T-helper 17 cell (primary cell): ENCODE measurements at regions not wholly inside any gene's neighbourhood (a gene's known extent, or its start where the extent isn't known, plus 50 kb on each side); places are given as distances from the start of the nearest gene placed in this dataset.

Experiments used
- ATAC-seq: fragments of 150-1000 bp; cut with Tn5 transposase; 2 replicates; pipeline ENCODE4 v1.10.0; 2021; ENCODE audit warnings: mild to moderate bottlenecking, moderate library complexity
- DNase-seq, 3 donors: peaks; one replicate each; pipeline versions ENCODE4 v3.0.0 to v3.0.0-alpha.2; 2020 to 2021
- H3K9me3 ChIP-seq: one replicate; pipeline ENCODE4 v1.7.0; 2013; ENCODE audit warnings: low read length, mild to moderate bottlenecking; ENCODE audit not compliant: control insufficient read depth, poor library complexity, severe bottlenecking
- H3K27ac Mint-ChIP-seq: one replicate; pipeline ENCODE4 v1.8.0; 2022; ENCODE audit warnings: mild to moderate bottlenecking, moderate library complexity, mixed read lengths
- H3K27me3 Mint-ChIP-seq: one replicate; pipeline ENCODE4 v1.8.0; 2022; ENCODE audit warnings: mixed read lengths
- H3K36me3 Mint-ChIP-seq: one replicate; pipeline ENCODE4 v1.8.0; 2022; ENCODE audit warnings: low read depth, mixed read lengths
- H3K4me1 Mint-ChIP-seq: one replicate; pipeline ENCODE4 v1.8.0; 2022; ENCODE audit warnings: mild to moderate bottlenecking, mixed read lengths
- H3K4me3 Mint-ChIP-seq: one replicate; pipeline ENCODE4 v1.8.0; 2022; ENCODE audit warnings: mild to moderate bottlenecking, moderate library complexity, mixed read lengths

DNA sequence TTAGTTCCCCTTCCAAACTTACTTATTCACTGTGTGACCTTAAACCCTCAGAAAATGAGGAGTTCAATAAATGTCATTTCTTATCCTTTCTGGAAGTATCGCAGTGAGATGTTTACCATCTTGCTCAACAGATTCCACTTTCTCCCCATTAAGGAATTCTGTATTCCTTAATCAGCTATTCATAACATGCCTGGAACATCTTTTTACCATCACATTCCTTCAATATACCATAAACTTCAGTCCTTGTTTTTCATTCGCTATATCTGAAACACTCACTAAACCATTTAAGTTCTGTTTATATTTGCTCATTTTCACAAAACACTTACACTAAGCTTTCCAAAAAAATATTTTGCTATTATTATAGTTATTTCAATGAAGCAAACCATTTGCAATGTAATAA is 1158.6 kb downstream of the CDH12 start:
- no peaks in the 10 kb centered on the region for H3K9me3 ChIP-seq
- no peaks in the 10 kb centered on the region for H3K27me3 Mint-ChIP-seq
- H3K4me1 Mint-ChIP-seq = no peaks in the 10 kb centered on the region
- H3K27ac Mint-ChIP-seq = no peak overlapping the region
- no peaks in the 10 kb centered on the region for H3K36me3 Mint-ChIP-seq
- no peak for DNase-seq
- ATAC-seq = no peak
- H3K4me3 Mint-ChIP-seq = no peak overlapping the region

DNA sequence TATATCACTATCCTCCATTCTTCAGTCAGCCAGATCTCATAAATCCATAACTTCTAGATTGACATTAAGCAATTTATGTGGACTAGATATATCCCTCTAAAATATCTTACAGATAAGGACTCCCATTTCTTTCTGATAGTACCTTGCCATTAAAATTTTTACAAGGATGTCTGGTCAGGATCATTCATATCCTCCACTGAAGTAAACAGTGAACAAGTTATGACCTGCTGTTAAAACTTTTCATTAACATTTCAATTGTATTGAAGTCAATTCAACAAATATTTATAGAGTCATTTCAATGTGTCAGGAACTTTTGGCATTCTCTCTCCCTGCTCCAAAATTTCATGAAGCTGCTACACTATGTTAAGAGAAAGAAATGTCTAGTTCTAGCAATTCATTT is 1159.6 kb downstream of the CDH12 start:
- H3K9me3 ChIP-seq = no peaks in the 10 kb centered on the region
- Mint-ChIP-seq H3K27ac (no peak overlapping the region), H3K27me3 (no peaks in the 10 kb centered on the region), H3K4me3 (no peak overlapping the region), H3K36me3 (no peaks in the 10 kb centered on the region), H3K4me1 (no peaks in the 10 kb centered on the region)
- ATAC-seq = no peak
- DNase-seq = no peak

DNA sequence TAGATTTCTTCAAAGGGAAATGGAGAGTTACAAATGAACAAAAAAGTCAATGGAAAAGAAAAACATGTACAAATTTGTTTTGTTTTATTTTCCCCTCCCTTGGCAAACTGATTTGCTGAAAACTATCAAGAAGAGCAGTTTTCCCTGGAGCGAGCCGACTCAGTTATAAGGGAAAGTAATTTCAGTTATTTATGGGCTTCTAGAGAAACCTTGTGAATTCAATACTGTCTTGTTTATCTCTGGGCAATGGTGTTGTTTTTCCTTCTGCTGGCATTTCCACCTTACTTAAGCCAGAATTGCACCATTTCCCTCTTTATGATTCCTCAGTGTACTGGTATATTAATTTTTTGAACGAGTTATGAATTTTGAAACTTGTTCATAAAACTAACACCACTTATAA is 1163.6 kb downstream of the CDH12 start:
- Mint-ChIP-seq H3K36me3 (no peaks in the 10 kb centered on the region), H3K27ac (no peak overlapping the region), H3K27me3 (no peaks in the 10 kb centered on the region), H3K4me1 (no peaks in the 10 kb centered on the region), H3K4me3 (no peak overlapping the region)
- DNase-seq = no peak
- ATAC-seq = no peak
- no peaks in the 10 kb centered on the region for H3K9me3 ChIP-seq

DNA sequence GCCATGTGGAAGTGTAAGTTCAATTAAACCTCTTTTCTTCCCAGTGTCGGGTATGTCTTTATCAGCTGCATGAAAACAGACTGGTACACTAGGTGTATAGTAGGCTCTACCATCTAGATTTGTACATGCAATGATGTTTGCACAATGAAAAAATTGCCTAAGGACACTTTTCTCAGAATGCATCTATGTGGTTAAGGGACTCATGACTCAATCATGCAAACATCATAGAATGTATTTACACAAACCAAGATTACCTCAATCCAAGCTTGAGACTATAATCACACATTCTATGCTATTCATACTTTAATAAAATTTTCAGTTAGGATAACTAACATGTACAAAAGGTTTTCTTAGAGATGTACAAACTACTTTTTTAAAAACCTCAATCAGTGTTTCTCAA is 1164.5 kb downstream of the CDH12 start:
- no peak overlapping the region for H3K4me3 Mint-ChIP-seq
- H3K4me1 Mint-ChIP-seq = no peaks in the 10 kb centered on the region
- no peak for DNase-seq
- no peak overlapping the region for H3K27ac Mint-ChIP-seq
- H3K27me3 Mint-ChIP-seq = no peaks in the 10 kb centered on the region
- no peaks in the 10 kb centered on the region for H3K9me3 ChIP-seq
- H3K36me3 Mint-ChIP-seq = no peaks in the 10 kb centered on the region
- ATAC-seq = no peak

DNA sequence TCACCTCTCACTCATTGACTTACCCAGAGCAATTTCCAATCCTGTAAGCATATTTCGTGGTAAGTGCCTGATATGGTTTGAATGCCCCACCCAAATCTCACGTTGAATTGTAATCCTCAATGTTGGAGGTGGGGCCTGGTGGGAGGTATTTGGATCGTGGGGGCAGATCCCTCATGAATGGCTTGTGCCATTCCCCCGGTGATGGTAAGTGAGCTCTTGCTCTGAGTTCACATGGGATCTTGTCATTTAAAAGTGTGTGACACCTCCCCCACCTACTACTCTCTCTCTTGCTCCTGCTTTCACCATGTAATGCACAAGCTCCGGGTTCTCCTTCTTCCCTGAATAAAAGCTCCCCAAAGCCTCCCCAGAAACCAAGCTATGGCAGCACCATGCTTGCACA is 1165.5 kb downstream of the CDH12 start:
- Mint-ChIP-seq H3K4me1 (no peaks in the 10 kb centered on the region), H3K4me3 (no peak overlapping the region), H3K27me3 (no peaks in the 10 kb centered on the region), H3K27ac (no peak overlapping the region), H3K36me3 (no peaks in the 10 kb centered on the region)
- DNase-seq (no peak), ATAC-seq (no peak)
- no peaks in the 10 kb centered on the region for H3K9me3 ChIP-seq

DNA sequence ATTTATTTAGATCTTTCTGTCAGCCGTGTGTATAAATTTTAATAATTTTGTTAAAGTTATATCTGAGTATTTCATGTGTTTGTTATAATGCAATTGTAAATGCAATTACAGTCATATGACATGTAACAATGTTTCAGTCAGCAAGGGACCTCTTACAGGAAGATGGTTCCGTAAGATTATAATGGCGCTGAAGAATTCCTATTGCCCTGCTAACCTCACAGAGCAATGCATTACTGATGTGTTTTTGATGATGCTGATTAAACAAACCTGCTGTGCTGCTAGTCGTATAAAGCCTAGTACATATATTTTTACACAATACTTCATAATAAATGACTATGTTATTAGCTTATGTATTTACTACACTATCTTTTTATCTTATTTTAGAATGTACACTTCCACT is 1166.4 kb downstream of the CDH12 start:
- ATAC-seq (no peak), DNase-seq (no peak)
- H3K27me3 Mint-ChIP-seq = no peaks in the 10 kb centered on the region
- no peak overlapping the region for H3K27ac Mint-ChIP-seq
- H3K36me3 Mint-ChIP-seq = no peaks in the 10 kb centered on the region
- no peak overlapping the region for H3K4me3 Mint-ChIP-seq
- H3K4me1 Mint-ChIP-seq = no peaks in the 10 kb centered on the region
- no peaks in the 10 kb centered on the region for H3K9me3 ChIP-seq

DNA sequence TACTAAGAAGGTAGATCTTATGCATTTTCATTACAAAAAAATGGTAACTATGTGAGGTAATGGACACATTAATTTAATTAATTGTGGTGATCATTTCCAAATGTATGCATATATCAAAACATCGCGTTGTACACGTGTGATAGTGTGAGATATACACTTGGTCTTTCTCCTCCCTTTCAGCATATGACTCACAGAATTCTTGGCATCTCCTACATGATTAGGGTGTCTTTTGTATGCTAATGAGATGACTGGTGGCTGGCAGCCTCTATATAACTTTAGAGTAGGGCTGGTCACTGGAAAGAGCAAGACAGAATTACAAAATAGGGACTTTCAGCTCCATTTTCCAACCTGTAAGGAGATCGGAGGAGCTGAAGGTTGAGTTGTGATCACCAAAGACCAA is 1167.6 kb downstream of the CDH12 start:
- ATAC-seq (no peak), DNase-seq (no peak)
- no peaks in the 10 kb centered on the region for H3K27me3 Mint-ChIP-seq
- no peak overlapping the region for H3K27ac Mint-ChIP-seq
- H3K4me3 Mint-ChIP-seq = no peak overlapping the region
- no peaks in the 10 kb centered on the region for H3K9me3 ChIP-seq
- H3K4me1 Mint-ChIP-seq = no peaks in the 10 kb centered on the region
- H3K36me3 Mint-ChIP-seq = no peaks in the 10 kb centered on the region

DNA sequence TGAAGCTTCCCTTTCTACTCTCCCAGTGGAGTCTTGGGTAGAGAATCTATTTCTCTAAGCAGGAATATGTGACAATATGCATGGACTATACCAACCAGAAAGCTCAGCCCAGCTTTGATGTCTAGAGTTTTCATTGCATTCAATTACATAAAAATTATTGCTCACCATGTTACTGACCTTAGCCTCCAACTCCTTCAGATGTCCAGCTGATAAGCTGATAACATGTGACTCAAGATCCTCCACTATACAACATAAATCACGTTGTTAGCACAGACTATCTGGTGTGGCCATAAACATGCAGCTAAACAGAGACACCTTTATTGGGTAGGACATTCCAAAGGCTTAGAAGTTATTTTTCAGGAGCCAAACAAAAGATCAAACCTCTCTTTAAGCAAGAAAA is 1168.2 kb downstream of the CDH12 start:
- no peak for ATAC-seq
- Mint-ChIP-seq H3K27me3 (no peaks in the 10 kb centered on the region), H3K27ac (no peak overlapping the region)

DNA sequence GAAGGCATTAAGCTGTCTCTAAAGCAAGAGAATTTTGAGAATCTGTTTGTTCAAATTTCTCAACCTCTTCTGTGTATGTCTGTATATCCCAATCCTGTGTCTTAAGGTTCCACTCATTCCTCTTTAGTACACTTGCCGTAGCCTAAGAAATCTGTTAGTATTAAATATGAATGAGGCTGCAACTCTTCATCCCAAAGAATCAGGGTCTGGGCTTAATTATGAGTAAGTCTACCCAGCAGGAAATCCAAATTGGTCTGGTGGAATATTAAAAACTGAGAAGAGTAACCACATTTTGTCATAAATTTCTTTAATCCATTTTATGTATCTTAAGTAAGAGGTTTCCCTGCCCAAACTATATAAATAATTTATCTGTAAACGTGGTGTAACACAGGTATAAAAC is 1171.2 kb downstream of the CDH12 start:
- Mint-ChIP-seq H3K4me1 (no peaks in the 10 kb centered on the region), H3K36me3 (no peaks in the 10 kb centered on the region), H3K4me3 (no peak overlapping the region), H3K27ac (no peak overlapping the region), H3K27me3 (no peaks in the 10 kb centered on the region)
- DNase-seq (no peak), ATAC-seq (no peak)
- no peaks in the 10 kb centered on the region for H3K9me3 ChIP-seq

More for the DNA sequence above, 1168.2 kb downstream of the CDH12 start:
- Mint-ChIP-seq H3K4me1 (no peaks in the 10 kb centered on the region), H3K4me3 (no peak overlapping the region), H3K36me3 (no peaks in the 10 kb centered on the region)
- no peaks in the 10 kb centered on the region for H3K9me3 ChIP-seq
- no peak for DNase-seq

DNA sequence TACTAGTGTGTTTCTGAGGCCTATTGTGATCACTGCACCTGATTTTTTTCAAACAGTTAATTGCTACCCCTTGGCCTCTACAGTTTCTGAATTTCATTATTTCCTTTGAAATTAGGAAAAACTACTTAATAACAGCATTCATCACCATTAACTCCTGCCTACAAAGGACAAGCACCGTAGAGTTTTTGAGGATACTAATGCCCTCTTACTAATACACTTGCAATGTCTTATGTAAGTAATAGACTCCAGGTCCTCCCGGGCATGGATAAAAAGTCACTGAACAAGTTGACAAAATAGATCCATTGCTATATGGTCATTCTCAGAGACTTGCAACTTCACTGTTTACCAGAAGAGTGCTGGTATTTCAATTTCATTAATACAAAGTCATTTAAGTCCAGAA is 1172.5 kb downstream of the CDH12 start:
- no peak overlapping the region for H3K27ac Mint-ChIP-seq
- no peaks in the 10 kb centered on the region for H3K4me1 Mint-ChIP-seq
- H3K27me3 Mint-ChIP-seq = no peaks in the 10 kb centered on the region
- H3K36me3 Mint-ChIP-seq = no peaks in the 10 kb centered on the region
- ATAC-seq = no peak
- no peaks in the 10 kb centered on the region for H3K9me3 ChIP-seq
- DNase-seq = no peak
- no peak overlapping the region for H3K4me3 Mint-ChIP-seq

DNA sequence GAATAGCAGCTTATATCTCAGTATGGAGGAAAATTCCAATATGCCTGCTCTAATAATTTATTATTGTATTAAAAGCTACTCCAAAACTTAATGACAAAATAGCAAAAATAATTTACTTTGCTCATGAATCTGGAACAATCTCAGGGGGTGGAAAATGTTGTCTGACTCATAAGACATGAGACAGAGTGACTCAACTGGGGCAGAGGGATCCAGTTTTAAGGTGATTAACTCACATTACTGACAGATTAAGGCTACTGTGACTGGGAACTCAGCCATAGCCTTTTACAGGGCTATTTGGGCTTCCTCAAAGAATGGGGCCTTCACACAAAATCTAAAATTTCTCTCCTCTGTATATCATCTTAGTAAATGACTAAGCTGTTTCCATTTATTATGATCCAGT is 1172.9 kb downstream of the CDH12 start:
- Mint-ChIP-seq H3K4me1 (no peaks in the 10 kb centered on the region), H3K27me3 (no peaks in the 10 kb centered on the region), H3K36me3 (no peaks in the 10 kb centered on the region), H3K4me3 (no peak overlapping the region), H3K27ac (no peak overlapping the region)
- no peak for ATAC-seq
- no peaks in the 10 kb centered on the region for H3K9me3 ChIP-seq
- no peak for DNase-seq

DNA sequence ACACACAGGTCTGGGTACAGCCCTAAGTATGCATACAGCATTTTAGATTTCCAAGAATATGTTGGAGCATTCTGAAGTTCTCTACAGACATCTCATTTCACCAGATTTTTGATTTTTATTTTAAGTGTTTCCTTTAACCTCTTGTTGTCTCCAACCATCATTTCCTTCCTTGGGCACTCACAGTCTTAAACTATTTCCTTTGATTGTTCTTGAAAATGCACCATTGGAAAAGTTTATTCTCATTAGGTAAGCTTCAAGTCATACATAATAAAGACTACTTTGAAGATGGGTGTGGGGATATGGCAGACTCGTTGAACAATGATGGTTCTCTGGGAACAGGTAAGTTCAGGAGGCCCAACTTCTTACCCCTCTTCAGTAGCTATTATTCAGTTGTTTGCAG is 1174.6 kb downstream of the CDH12 start:
- ATAC-seq (no peak), DNase-seq (no peak)
- no peak overlapping the region for H3K27ac Mint-ChIP-seq
- H3K4me1 Mint-ChIP-seq = no peaks in the 10 kb centered on the region
- H3K9me3 ChIP-seq = no peaks in the 10 kb centered on the region
- no peaks in the 10 kb centered on the region for H3K36me3 Mint-ChIP-seq
- H3K4me3 Mint-ChIP-seq = no peak overlapping the region
- no peaks in the 10 kb centered on the region for H3K27me3 Mint-ChIP-seq

DNA sequence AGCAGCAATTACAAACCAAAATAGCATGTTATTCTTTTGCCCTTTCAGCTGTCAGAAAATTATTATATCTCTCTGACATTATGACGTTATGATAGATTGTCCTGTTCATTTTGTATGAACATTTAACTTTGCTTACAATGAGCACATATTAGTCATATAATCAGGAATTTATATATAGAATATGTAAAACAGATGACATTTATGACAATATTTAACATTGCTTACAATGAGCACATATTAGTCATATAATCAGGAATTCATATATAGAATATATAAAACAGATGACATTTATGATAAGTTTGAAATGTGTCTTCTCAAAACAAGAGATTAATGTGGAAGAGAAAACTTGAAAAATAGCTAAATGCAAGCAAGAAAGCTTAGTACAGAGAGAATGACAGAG is 1180.2 kb downstream of the CDH12 start:
- H3K9me3 ChIP-seq = no peaks in the 10 kb centered on the region
- Mint-ChIP-seq H3K4me3 (no peak overlapping the region), H3K27ac (no peak overlapping the region), H3K4me1 (no peaks in the 10 kb centered on the region), H3K27me3 (no peaks in the 10 kb centered on the region), H3K36me3 (no peaks in the 10 kb centered on the region)
- ATAC-seq = no peak
- no peak for DNase-seq

DNA sequence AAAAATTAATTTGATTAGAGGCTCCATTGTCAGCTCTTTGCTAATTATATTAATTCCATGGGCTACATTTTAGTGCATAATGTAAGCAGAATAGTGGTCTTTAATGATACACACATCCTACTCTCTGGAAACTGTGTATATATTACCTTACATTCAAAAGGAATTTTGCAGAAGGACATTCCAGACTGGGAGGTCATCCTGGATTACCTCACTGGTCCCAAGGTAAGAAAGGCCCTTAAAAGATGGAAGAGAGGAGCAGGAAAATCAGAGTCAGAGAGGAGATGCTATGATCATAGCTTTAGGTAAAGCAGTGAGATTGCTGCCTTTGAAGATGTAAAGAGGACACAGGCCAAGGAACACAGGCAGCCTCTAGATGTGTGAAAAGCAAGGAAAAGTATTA is 1180.8 kb downstream of the CDH12 start:
- no peaks in the 10 kb centered on the region for H3K27me3 Mint-ChIP-seq
- DNase-seq = no peak
- H3K36me3 Mint-ChIP-seq = no peaks in the 10 kb centered on the region
- H3K27ac Mint-ChIP-seq = no peak overlapping the region
- H3K4me1 Mint-ChIP-seq = no peaks in the 10 kb centered on the region
- no peak overlapping the region for H3K4me3 Mint-ChIP-seq
- ATAC-seq = no peak
- no peaks in the 10 kb centered on the region for H3K9me3 ChIP-seq

DNA sequence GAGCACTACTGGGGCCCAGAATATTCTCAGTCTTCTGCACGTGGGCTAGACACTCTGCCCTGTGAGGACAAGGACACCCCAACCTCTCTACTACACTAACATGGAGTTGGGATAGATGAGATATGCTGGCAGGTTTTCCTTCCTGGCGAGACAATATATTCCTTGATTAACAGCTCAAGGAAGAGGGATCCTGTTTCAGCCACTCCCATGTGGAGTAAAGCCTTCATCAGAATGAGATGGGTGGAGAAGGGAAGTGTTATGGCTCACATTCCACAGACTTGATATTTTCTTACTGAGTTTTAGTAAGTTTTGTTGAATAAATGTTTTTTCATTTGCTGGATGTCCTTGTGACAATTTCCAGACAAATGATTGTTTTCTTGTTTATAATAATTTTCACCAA is 1187.6 kb downstream of the CDH12 start:
- no peaks in the 10 kb centered on the region for H3K27me3 Mint-ChIP-seq
- ATAC-seq = no peak
- H3K4me1 Mint-ChIP-seq = no peaks in the 10 kb centered on the region
- no peak for DNase-seq
- no peak overlapping the region for H3K4me3 Mint-ChIP-seq
- H3K9me3 ChIP-seq = no peaks in the 10 kb centered on the region
- no peaks in the 10 kb centered on the region for H3K36me3 Mint-ChIP-seq
- no peak overlapping the region for H3K27ac Mint-ChIP-seq
